Upper lobe of left lung (tissue), 4 donors: ENCODE measurements at regions not wholly inside any gene's neighbourhood (a gene's known extent, or its start where the extent isn't known, plus 50 kb on each side); places are given as distances from the start of the nearest gene placed in this dataset.

Source experiments
- CTCF ChIP-seq, 6 experiments: fragments of 450-650 bp in 4 of 6; fragments of 200-600 bp in 2 of 6; sonication (generic) in 2 of 6; IDR thresholded peaks; one replicate each; pipeline ENCODE4 v1.5.1; 2016 to 2019; ENCODE audit warnings: antibody characterized with exemption in 6 of 6
- EP300 ChIP-seq, 4 donors: sonication (generic); formaldehyde crosslinking; IDR thresholded peaks; one replicate each; pipeline ENCODE4 v1.5.1; 2017; ENCODE audit warnings: antibody characterized with exemption in 4 of 4, control low read depth in 2 of 4
- POLR2A ChIP-seq, 4 donors: fragments of 450-650 bp; IDR thresholded peaks; one replicate each; pipeline ENCODE4 v1.5.1; 2016 to 2017; ENCODE audit warnings: antibody characterized with exemption in 4 of 4, mild to moderate bottlenecking in 2 of 4
- POLR2AphosphoS5 ChIP-seq, 2 donors: sonication (generic); formaldehyde crosslinking; IDR thresholded peaks; one replicate each; pipeline ENCODE4 v1.5.1; 2017; ENCODE audit warnings: antibody characterized with exemption in 2 of 2

GRCh38 chr15:67905628-67906027 lies 65.8 kb upstream of the RNU6-1 start:
- TF ChIP-seq POLR2A (IDR thresholded peaks at IDR 0.05) (no peak), CTCF (IDR thresholded peaks at IDR 0.05) (no peak), EP300 (IDR thresholded peaks at IDR 0.05) (no peak), POLR2AphosphoS5 (IDR thresholded peaks at IDR 0.05) (no peak)
